ENCODE measurements at regions not wholly inside any gene's neighbourhood (a gene's known extent, or its start where the extent isn't known, plus 50 kb on each side); places are given as distances from the start of the nearest gene placed in this dataset.

DNA sequence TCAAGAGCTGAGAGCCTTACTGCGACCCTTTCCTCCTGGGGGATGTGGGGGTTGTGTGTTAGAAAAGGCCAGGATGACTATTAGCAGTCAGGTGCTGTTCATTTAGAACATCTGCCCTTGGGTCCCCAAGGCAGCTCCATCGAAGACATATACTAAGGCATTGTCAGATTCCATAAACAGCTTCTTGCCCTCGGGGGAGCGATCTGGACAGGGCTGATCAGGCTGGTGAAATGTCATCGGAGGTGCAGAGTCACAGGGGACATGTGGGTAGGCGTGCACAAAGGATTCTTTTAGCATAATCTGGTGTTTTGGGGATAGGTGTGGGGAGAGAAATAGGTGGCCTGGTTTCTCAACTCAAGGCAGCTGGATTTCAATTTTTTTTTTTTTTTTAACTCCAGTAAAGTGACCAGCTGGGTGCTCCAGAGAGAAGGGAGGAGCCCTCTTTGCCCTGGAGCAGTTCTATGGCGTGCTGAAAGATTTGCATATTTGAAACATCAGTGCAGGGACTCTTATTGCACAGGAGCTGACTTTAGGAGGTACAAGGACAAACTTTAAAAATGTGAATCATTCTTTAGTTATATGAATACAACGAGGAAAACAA lies 160.1 kb downstream of the SUDS3 start:
- Histone ChIP-seq H3K9ac (ENCODE audit: low read length) (no peak overlapping the region), H3K9me2 (replicated peaks; ENCODE audit: insufficient read depth, low read length) (no peaks in the 10 kb centered on the region), H3F3A (ENCODE audit: insufficient read depth, low read length) (no peaks in the 10 kb centered on the region), H4K20me1 (ENCODE audit: insufficient read depth, low read length) (no peaks in the 10 kb centered on the region), H3K36me3 (replicated peaks; ENCODE audit: insufficient read depth, low read length) (no peaks in the 10 kb centered on the region), H2AFZ (ENCODE audit: low read length) (no peak overlapping the region), H3K27ac (ENCODE audit: low read length) (no peak overlapping the region), H3K27me3 (replicated peaks; ENCODE audit: insufficient read depth, low read length) (no peaks in the 10 kb centered on the region), H3K9me3 (replicated peaks; ENCODE audit: insufficient read depth, low read length) (no peaks in the 10 kb centered on the region), H3K79me2 (ENCODE audit: low read length) (no peaks in the 10 kb centered on the region), H3K4me3 (ENCODE audit: low read length) (no peak overlapping the region), H3K4me2 (ENCODE audit: low read depth, low read length) (no peak overlapping the region), H3K4me1 (ENCODE audit: low read length) (no peaks in the 10 kb centered on the region)
- no peak for DNase-seq
- no peak for TF ChIP-seq EZH2phosphoT487 (IDR thresholded peaks at IDR 0.05; ENCODE audit: low read length)

DNA sequence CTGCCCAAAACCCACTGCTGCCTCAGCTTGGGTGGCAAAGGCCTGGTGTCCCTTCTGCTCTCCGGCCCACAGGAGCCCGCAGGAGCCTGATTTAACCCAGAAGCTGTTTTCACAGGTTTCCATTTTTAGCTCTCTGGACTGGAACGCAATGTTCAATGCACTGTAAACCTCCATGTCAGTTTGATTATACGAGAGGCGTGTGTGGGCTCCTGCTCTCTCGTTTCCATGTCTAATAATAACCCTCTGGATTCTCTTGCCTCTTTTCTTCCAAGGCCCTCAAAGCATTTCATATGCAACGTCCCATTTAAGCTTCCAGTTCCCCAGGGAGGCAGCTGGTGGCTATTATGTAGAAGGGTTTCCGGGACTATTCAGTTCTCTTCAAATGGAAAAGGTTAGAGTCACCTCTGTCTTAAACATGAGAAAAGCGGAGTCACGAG lies 161.1 kb downstream of the SUDS3 start:
- Histone ChIP-seq H4K20me1 (ENCODE audit: insufficient read depth, low read length) (no peaks in the 10 kb centered on the region), H3K9me3 (replicated peaks; ENCODE audit: insufficient read depth, low read length) (no peaks in the 10 kb centered on the region), H2AFZ (ENCODE audit: low read length) (no peak overlapping the region), H3K9me2 (replicated peaks; ENCODE audit: insufficient read depth, low read length) (no peaks in the 10 kb centered on the region), H3K4me1 (ENCODE audit: low read length) (no peaks in the 10 kb centered on the region), H3K4me2 (ENCODE audit: low read depth, low read length) (no peak overlapping the region), H3F3A (ENCODE audit: insufficient read depth, low read length) (no peaks in the 10 kb centered on the region), H3K27me3 (replicated peaks; ENCODE audit: insufficient read depth, low read length) (no peaks in the 10 kb centered on the region), H3K9ac (ENCODE audit: low read length) (no peak overlapping the region), H3K4me3 (ENCODE audit: low read length) (no peak overlapping the region), H3K27ac (ENCODE audit: low read length) (no peak overlapping the region), H3K36me3 (replicated peaks; ENCODE audit: insufficient read depth, low read length) (no peaks in the 10 kb centered on the region), H3K79me2 (ENCODE audit: low read length) (no peaks in the 10 kb centered on the region)
- TF ChIP-seq, protein P1, sequence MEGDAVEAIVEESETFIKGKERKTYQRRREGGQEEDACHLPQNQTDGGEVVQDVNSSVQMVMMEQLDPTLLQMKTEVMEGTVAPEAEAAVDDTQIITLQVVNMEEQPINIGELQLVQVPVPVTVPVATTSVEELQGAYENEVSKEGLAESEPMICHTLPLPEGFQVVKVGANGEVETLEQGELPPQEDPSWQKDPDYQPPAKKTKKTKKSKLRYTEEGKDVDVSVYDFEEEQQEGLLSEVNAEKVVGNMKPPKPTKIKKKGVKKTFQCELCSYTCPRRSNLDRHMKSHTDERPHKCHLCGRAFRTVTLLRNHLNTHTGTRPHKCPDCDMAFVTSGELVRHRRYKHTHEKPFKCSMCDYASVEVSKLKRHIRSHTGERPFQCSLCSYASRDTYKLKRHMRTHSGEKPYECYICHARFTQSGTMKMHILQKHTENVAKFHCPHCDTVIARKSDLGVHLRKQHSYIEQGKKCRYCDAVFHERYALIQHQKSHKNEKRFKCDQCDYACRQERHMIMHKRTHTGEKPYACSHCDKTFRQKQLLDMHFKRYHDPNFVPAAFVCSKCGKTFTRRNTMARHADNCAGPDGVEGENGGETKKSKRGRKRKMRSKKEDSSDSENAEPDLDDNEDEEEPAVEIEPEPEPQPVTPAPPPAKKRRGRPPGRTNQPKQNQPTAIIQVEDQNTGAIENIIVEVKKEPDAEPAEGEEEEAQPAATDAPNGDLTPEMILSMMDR (IDR thresholded peaks at IDR 0.05; ENCODE audit: low read length), result no peak
- DNase-seq, result no peak

DNA sequence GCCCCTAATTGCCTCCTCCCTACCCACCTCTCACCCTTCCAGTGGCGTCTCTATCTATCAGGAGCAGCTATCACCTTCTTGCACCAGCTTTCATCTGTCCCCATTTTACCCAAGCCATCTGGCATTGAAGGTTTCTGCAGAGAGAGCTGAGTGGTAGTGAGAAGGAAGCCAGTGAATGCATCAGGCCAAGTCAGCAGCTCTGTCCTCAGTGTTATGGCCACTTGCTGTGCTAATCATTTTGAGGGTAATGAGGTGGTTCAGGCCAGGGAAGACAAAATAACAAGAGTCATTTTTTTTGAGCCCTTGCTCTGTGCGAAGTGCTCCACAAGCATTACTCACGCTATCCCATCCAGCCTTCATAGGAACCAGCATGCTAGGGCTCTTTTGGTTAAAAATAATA lies 164.7 kb downstream of the SUDS3 start:
- H3K9me2 ChIP-seq (replicated peaks; ENCODE audit: insufficient read depth, low read length), result no peaks in the 10 kb centered on the region
- no peaks in the 10 kb centered on the region for H3K9me3 ChIP-seq (replicated peaks; ENCODE audit: insufficient read depth, low read length)
- H3K4me3 ChIP-seq (ENCODE audit: low read length), result no peak overlapping the region
- H3K4me1 ChIP-seq (ENCODE audit: low read length), result no peaks in the 10 kb centered on the region
- H3K27ac ChIP-seq (ENCODE audit: low read length), result no peak overlapping the region
- H3K9ac ChIP-seq (ENCODE audit: low read length), result no peak overlapping the region
- H4K20me1 ChIP-seq (ENCODE audit: insufficient read depth, low read length), result no peaks in the 10 kb centered on the region
- TF ChIP-seq EZH2phosphoT487 (IDR thresholded peaks at IDR 0.05; ENCODE audit: low read length), result no peak
- TF ChIP-seq, protein P1 (IDR thresholded peaks at IDR 0.05; ENCODE audit: low read length), result no peak
- no peak for TF ChIP-seq EZH2 (optimal IDR thresholded peaks at IDR 0.05; ENCODE audit: low read depth, low read length)
- DNase-seq, result no peak
- no peak overlapping the region for H3K4me2 ChIP-seq (ENCODE audit: low read depth, low read length)
- H3F3A ChIP-seq (ENCODE audit: insufficient read depth, low read length), result no peaks in the 10 kb centered on the region
- no peak overlapping the region for H2AFZ ChIP-seq (ENCODE audit: low read length)
- no peaks in the 10 kb centered on the region for H3K79me2 ChIP-seq (ENCODE audit: low read length)
- H3K27me3 ChIP-seq (replicated peaks; ENCODE audit: insufficient read depth, low read length), result no peaks in the 10 kb centered on the region
- H3K36me3 ChIP-seq (replicated peaks; ENCODE audit: insufficient read depth, low read length), result no peaks in the 10 kb centered on the region

DNA sequence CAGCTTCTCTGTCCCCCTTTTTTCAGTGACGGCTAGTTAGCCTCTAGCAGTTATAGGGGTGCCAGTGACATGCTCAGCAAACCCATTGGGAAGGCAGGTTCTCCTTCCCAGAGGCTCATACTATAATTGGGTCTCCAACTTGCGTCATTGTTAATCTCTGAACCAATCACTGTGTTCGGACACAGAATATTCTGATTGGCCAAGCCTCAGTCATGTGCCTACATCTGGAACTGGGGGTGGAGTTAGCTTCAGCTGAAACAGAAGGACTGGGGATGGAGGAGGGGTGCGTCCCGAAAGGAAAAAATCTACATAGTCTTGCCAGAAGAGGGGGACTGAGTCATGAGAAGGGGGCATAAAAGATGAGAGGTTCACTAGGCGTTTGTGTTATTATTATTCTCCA lies 165.6 kb downstream of the SUDS3 start:
- Histone ChIP-seq H3K79me2 (ENCODE audit: low read length) (no peaks in the 10 kb centered on the region), H3F3A (ENCODE audit: insufficient read depth, low read length) (no peaks in the 10 kb centered on the region), H3K36me3 (replicated peaks; ENCODE audit: insufficient read depth, low read length) (no peaks in the 10 kb centered on the region), H3K4me2 (ENCODE audit: low read depth, low read length) (no peak overlapping the region), H3K4me3 (ENCODE audit: low read length) (no peak overlapping the region), H3K4me1 (ENCODE audit: low read length) (no peaks in the 10 kb centered on the region), H2AFZ (ENCODE audit: low read length) (no peak overlapping the region), H3K27me3 (replicated peaks; ENCODE audit: insufficient read depth, low read length) (no peaks in the 10 kb centered on the region), H4K20me1 (ENCODE audit: insufficient read depth, low read length) (no peaks in the 10 kb centered on the region), H3K9me3 (replicated peaks; ENCODE audit: insufficient read depth, low read length) (no peaks in the 10 kb centered on the region), H3K9ac (ENCODE audit: low read length) (no peak overlapping the region), H3K9me2 (replicated peaks; ENCODE audit: insufficient read depth, low read length) (no peaks in the 10 kb centered on the region), H3K27ac (ENCODE audit: low read length) (no peak overlapping the region)
- TF ChIP-seq EZH2 (optimal IDR thresholded peaks at IDR 0.05; ENCODE audit: low read depth, low read length), result no peak
- no peak for TF ChIP-seq EZH2phosphoT487 (IDR thresholded peaks at IDR 0.05; ENCODE audit: low read length)
- TF ChIP-seq, protein P1 (IDR thresholded peaks at IDR 0.05; ENCODE audit: low read length), result no peak
- peak; percentile 7 for DNase-seq
